Activated CD8-positive, alpha-beta memory T cell treated with anti-CD3 and anti-CD28 coated beads, Interleukin-2, amount 10 ng/mL, durations not matched to agents 7 days and 5 days (primary cell): ENCODE measurements at regions not wholly inside any gene's neighbourhood (a gene's known extent, or its start where the extent isn't known, plus 50 kb on each side); places are given as distances from the start of the nearest gene placed in this dataset.

Experiments used
- ATAC-seq: fragments of 150-1000 bp; cut with Tn5 transposase; one replicate; pipeline ENCODE4 v1.10.0; 2021; ENCODE audit warnings: moderate library complexity
- CTCF ChIA-PET: fragments of 350-600 bp; sonication (Branson Sonifier 250); formaldehyde crosslinking; loops from one replicate; lab custom pipeline; 2021; ENCODE audit warnings: antibody characterized with exemption; lab: Charles Lee
- DNase-seq: peaks from one replicate; pipeline ENCODE4 v3.0.0-alpha.2; 2020
- H3K27ac Mint-ChIP-seq: one replicate; pipeline ENCODE4 v1.8.0; 2021; ENCODE audit warnings: mild to moderate bottlenecking, mixed read lengths
- H3K27me3 Mint-ChIP-seq: one replicate; pipeline ENCODE4 v1.8.0; 2021; ENCODE audit warnings: mixed read lengths
- H3K36me3 Mint-ChIP-seq: one replicate; pipeline ENCODE4 v1.8.0; 2021; ENCODE audit warnings: mild to moderate bottlenecking, mixed read lengths
- H3K4me1 Mint-ChIP-seq: one replicate; pipeline ENCODE4 v1.8.0; 2021; ENCODE audit warnings: mixed read lengths
- H3K4me3 Mint-ChIP-seq: one replicate; pipeline ENCODE4 v1.8.0; 2021; ENCODE audit warnings: mild to moderate bottlenecking, moderate library complexity, mixed read lengths
- H3K9me3 Mint-ChIP-seq: one replicate; pipeline ENCODE4 v1.8.0; 2022; ENCODE audit warnings: low read depth, mixed read lengths

- DNase-seq (no peak), ATAC-seq (no peak)
- CTCF ChIA-PET = no interaction called here
- H3K27me3 Mint-ChIP-seq = peaks cover 4% of the 10 kb centered on the region
- no peaks in the 10 kb centered on the region for H3K36me3 Mint-ChIP-seq
- no peak overlapping the region for H3K4me3 Mint-ChIP-seq
- no peak overlapping the region for H3K27ac Mint-ChIP-seq
- no peaks in the 10 kb centered on the region for H3K9me3 Mint-ChIP-seq
- H3K4me1 Mint-ChIP-seq = no peaks in the 10 kb centered on the region
These were observed 64.3 kb upstream of the RAB3GAP2 start for GRCh38 chr1:220336391-220337031.

DNA sequence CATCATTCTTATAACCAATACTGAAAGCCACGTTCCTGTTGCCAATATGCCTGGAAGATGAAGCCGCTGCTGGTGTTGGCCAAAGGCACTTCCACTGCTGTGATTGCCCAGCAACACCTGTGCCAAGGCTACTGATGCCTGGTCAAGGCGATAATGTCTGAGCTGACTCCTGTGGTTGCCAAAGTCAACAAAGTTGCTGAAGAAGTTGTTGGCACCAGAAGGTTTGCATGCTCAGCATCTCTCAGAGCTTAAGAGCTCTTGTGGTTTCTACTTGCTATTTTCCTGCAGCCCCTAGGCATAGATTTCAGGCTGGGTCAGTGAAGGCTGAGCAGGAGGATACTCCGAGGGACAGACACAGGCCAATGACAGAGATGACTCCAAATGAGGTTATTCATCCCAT is 63.4 kb upstream of the RAB3GAP2 start:
- Mint-ChIP-seq H3K27me3 (peaks cover 4% of the 10 kb centered on the region), H3K27ac (no peak overlapping the region), H3K36me3 (no peaks in the 10 kb centered on the region), H3K4me3 (no peak overlapping the region), H3K4me1 (no peaks in the 10 kb centered on the region), H3K9me3 (no peaks in the 10 kb centered on the region)
- CTCF ChIA-PET = no interaction called here
- DNase-seq (no peak), ATAC-seq (no peak)

GRCh38 chr1:220331318-220331717 is 59.1 kb upstream of the RAB3GAP2 start:
- CTCF ChIA-PET = no interaction called here
- Mint-ChIP-seq H3K9me3 (no peaks in the 10 kb centered on the region), H3K4me1 (no peaks in the 10 kb centered on the region), H3K36me3 (no peaks in the 10 kb centered on the region), H3K27ac (no peak overlapping the region), H3K27me3 (no peaks in the 10 kb centered on the region), H3K4me3 (no peak overlapping the region)
- no peak for ATAC-seq
- no peak for DNase-seq

GRCh38 chr1:220330265-220330664 is 58.0 kb upstream of the RAB3GAP2 start:
- Mint-ChIP-seq H3K27me3 (no peaks in the 10 kb centered on the region), H3K9me3 (no peaks in the 10 kb centered on the region), H3K4me3 (no peak overlapping the region), H3K27ac (no peak overlapping the region), H3K36me3 (no peaks in the 10 kb centered on the region), H3K4me1 (no peaks in the 10 kb centered on the region)
- no peak for ATAC-seq
- DNase-seq = no peak
- CTCF ChIA-PET = interaction anchor here (0.6 kb wide), 1 partner anchor 313 kb away, joined by 3 read pairs; no protein-coding TSS in a partner anchor

- Mint-ChIP-seq H3K27ac (no peak overlapping the region), H3K27me3 (no peaks in the 10 kb centered on the region), H3K4me1 (no peaks in the 10 kb centered on the region), H3K4me3 (no peak overlapping the region), H3K36me3 (no peaks in the 10 kb centered on the region), H3K9me3 (no peaks in the 10 kb centered on the region)
- CTCF ChIA-PET = no interaction called here
- ATAC-seq (no peak), DNase-seq (no peak)
These were observed 54.9 kb upstream of the RAB3GAP2 start for GRCh38 chr1:220327106-220327505.

GRCh38 chr1:220326578-220326977 is 54.3 kb upstream of the RAB3GAP2 start:
- H3K27me3 Mint-ChIP-seq = no peaks in the 10 kb centered on the region
- H3K4me1 Mint-ChIP-seq = no peaks in the 10 kb centered on the region
- CTCF ChIA-PET = no interaction called here
- DNase-seq (no peak), ATAC-seq (no peak)
- no peak overlapping the region for H3K27ac Mint-ChIP-seq
- no peaks in the 10 kb centered on the region for H3K9me3 Mint-ChIP-seq
- H3K4me3 Mint-ChIP-seq = no peak overlapping the region
- no peaks in the 10 kb centered on the region for H3K36me3 Mint-ChIP-seq

GRCh38 chr1:220325306-220325995 is 53.2 kb upstream of the RAB3GAP2 start:
- H3K36me3 Mint-ChIP-seq = no peaks in the 10 kb centered on the region
- no peaks in the 10 kb centered on the region for H3K9me3 Mint-ChIP-seq
- no peaks in the 10 kb centered on the region for H3K4me1 Mint-ChIP-seq
- no peak overlapping the region for H3K4me3 Mint-ChIP-seq
- CTCF ChIA-PET = interaction anchor here (0.8 kb wide), 1 partner anchor 29 kb away, joined by 3 read pairs; no protein-coding TSS in a partner anchor
- no peak overlapping the region for H3K27ac Mint-ChIP-seq
- no peaks in the 10 kb centered on the region for H3K27me3 Mint-ChIP-seq
- DNase-seq (no peak), ATAC-seq (no peak)

DNA sequence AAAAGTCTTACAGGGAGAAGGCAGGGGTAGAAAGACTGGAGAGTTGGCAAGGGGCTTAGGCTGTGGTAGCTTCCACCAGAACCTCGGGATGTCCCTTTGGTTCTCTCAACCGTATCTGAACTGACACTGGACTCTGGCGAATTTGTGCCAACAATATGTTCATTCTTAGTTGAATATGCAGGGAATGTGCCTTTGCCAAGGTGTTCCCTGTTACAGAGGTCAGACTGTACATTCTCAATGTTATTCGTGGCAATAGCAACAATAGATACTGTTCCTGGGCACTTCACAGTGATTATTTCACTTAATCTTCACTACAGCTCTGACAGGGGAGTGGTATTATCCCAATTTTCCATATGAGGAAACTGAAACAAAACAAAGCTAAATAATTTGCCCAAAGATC is 51.5 kb upstream of the RAB3GAP2 start:
- no peaks in the 10 kb centered on the region for H3K4me1 Mint-ChIP-seq
- ATAC-seq (no peak), DNase-seq (no peak)
- H3K36me3 Mint-ChIP-seq = no peaks in the 10 kb centered on the region
- H3K27ac Mint-ChIP-seq = no peak overlapping the region
- H3K4me3 Mint-ChIP-seq = no peak overlapping the region
- CTCF ChIA-PET = no interaction called here
- H3K9me3 Mint-ChIP-seq = no peaks in the 10 kb centered on the region
- no peaks in the 10 kb centered on the region for H3K27me3 Mint-ChIP-seq

DNA sequence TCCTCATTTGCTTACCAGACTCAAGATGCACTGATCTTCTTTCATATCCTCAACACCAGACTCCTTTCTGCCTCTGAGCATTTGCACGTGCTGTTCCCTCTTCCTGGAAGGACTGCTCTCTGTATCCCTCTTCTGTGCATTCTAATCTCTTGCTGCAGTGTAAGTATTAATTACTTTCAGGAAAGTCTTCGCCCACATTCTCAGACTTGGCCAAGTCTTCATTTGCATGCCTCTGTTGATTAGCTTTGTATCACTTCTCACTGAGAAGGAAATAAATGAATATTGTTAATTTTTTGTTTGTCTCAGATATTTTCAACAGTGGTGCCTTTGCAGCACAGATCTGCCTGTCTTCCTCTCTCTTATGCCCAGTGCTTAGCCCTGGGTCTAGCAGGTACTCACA is 50.3 kb upstream of the RAB3GAP2 start:
- CTCF ChIA-PET = no interaction called here
- H3K27me3 Mint-ChIP-seq = no peaks in the 10 kb centered on the region
- ATAC-seq (no peak), DNase-seq (no peak)
- no peaks in the 10 kb centered on the region for H3K36me3 Mint-ChIP-seq
- no peaks in the 10 kb centered on the region for H3K9me3 Mint-ChIP-seq
- H3K27ac Mint-ChIP-seq = no peak overlapping the region
- no peak overlapping the region for H3K4me3 Mint-ChIP-seq
- H3K4me1 Mint-ChIP-seq = no peaks in the 10 kb centered on the region
